ENCODE measurements at regions not wholly inside any gene's neighbourhood (a gene's known extent, or its start where the extent isn't known, plus 50 kb on each side); places are given as distances from the start of the nearest gene placed in this dataset.

GRCh38 chr2:131656816-131657633 is 129.3 kb downstream of the CCDC74A start:
- TF ChIP-seq, protein P1, sequence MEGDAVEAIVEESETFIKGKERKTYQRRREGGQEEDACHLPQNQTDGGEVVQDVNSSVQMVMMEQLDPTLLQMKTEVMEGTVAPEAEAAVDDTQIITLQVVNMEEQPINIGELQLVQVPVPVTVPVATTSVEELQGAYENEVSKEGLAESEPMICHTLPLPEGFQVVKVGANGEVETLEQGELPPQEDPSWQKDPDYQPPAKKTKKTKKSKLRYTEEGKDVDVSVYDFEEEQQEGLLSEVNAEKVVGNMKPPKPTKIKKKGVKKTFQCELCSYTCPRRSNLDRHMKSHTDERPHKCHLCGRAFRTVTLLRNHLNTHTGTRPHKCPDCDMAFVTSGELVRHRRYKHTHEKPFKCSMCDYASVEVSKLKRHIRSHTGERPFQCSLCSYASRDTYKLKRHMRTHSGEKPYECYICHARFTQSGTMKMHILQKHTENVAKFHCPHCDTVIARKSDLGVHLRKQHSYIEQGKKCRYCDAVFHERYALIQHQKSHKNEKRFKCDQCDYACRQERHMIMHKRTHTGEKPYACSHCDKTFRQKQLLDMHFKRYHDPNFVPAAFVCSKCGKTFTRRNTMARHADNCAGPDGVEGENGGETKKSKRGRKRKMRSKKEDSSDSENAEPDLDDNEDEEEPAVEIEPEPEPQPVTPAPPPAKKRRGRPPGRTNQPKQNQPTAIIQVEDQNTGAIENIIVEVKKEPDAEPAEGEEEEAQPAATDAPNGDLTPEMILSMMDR (optimal IDR thresholded peaks at IDR 0.05 in 1 of 3, IDR thresholded peaks at IDR 0.05 in 1 of 3, conservative IDR thresholded peaks at IDR 0.05 in 1 of 3; ENCODE audit: extremely low read depth in 1 of 3, insufficient read depth in 2 of 3, low read length in 3 of 3) = no peak
- TF ChIP-seq EZH2 (IDR thresholded peaks at IDR 0.05; ENCODE audit: low read length) = no peak
- Histone ChIP-seq H3K4me2 (ENCODE audit: control insufficient read depth, extremely low read depth, insufficient read depth, low read depth, low read length) (no peak overlapping the region), H2AFZ (ENCODE audit: control insufficient read depth, low read length) (no peak overlapping the region), H3K9me3 (ENCODE audit: control insufficient read depth, low read depth, low read length) (no peaks in the 10 kb centered on the region), H3K4me1 (ENCODE audit: control insufficient read depth, extremely low read depth, insufficient read depth, low read length) (peaks cover 7% of the 10 kb centered on the region), H3K36me3 (ENCODE audit: control insufficient read depth in 2 of 2, extremely low read depth in 1 of 2, insufficient read depth in 2 of 2, low read length in 2 of 2) (no peaks in the 10 kb centered on the region), H4K20me1 (ENCODE audit: control insufficient read depth, extremely low read depth, insufficient read depth, low read length) (no peaks in the 10 kb centered on the region), H3K79me2 (ENCODE audit: control insufficient read depth, insufficient read depth, low read length) (no peaks in the 10 kb centered on the region), H3K27ac (ENCODE audit: control insufficient read depth, insufficient read depth, low read length) (no peak overlapping the region), H3K9ac (ENCODE audit: control insufficient read depth, extremely low read depth, insufficient read depth, low read length) (no peak overlapping the region), H3K27me3 (ENCODE audit: control insufficient read depth, extremely low read depth, insufficient read depth, low read length) (no peaks in the 10 kb centered on the region), H3K4me3 (ENCODE audit: control insufficient read depth in 2 of 3, extremely low read depth in 1 of 3, insufficient read depth in 2 of 3, low read depth in 1 of 3, low read length in 3 of 3) (no peak overlapping the region), H3K9me1 (ENCODE audit: control insufficient read depth, extremely low read depth, insufficient read depth, low read length) (no peaks in the 10 kb centered on the region)
- dilution Hi-C loops (cut with MboI; ENCODE audit: extremely low pct_ligation_motif_present, low sequenced_read_pairs) = no loop called here
- DNase-seq (ENCODE audit: low read depth, low spot score) (no peak), FAIRE-seq (no peak)

DNA sequence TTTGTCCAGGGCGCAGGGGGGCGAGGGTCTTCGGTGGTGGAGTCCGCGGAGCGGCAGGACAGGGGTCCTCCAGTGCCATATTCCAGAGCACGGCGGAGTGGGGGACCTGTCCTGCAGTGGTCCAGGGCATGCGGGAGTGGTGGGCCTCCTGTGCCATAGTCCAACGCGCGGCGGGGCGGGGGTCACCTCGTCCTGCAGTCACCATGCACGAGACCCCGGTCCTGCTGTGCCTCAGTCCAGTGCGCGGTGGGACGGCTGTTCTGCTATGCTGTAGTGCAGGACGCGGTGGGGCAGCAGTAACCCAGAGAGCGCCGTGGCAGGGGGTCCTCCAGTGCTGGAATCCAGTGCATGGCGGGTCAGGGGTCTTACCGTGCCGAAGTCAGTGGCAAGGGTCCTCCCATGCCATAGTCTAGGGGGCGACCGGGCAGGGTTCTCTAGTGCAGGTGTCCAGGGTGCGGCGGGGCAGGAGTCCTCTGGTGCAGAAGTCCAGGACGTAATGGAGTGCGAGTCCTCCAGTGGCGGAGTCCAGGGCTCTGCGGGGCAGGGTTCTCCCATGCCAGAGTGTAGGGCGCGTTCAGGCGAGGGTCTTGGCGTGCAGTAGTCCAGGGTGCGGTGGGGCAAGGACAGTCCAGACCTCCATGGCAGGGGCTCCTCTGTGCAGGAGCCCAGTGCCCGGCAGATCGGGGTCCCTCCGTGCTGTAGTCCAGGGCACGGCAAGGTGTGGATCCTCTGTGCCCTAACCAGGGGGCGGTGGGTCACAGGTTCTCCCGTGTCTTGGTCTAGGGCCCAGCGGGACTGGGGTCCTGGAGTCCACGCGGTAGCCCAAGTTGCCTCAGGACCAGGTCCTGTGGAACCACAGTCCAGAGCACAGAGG is 130.4 kb downstream of the CCDC74A start:
- Histone ChIP-seq H3K4me1 (ENCODE audit: control insufficient read depth, extremely low read depth, insufficient read depth, low read length) (peaks cover 12% of the 10 kb centered on the region), H3K9me3 (ENCODE audit: control insufficient read depth, low read depth, low read length) (no peaks in the 10 kb centered on the region), H3K9me1 (ENCODE audit: control insufficient read depth, extremely low read depth, insufficient read depth, low read length) (no peaks in the 10 kb centered on the region), H3K79me2 (ENCODE audit: control insufficient read depth, insufficient read depth, low read length) (no peaks in the 10 kb centered on the region), H3K4me3 (ENCODE audit: control insufficient read depth in 2 of 3, extremely low read depth in 1 of 3, insufficient read depth in 2 of 3, low read depth in 1 of 3, low read length in 3 of 3) (no peak overlapping the region), H3K9ac (ENCODE audit: control insufficient read depth, extremely low read depth, insufficient read depth, low read length) (no peak overlapping the region), H3K4me2 (ENCODE audit: control insufficient read depth, extremely low read depth, insufficient read depth, low read depth, low read length) (no peak overlapping the region), H3K27ac (ENCODE audit: control insufficient read depth, insufficient read depth, low read length) (no peak overlapping the region), H2AFZ (ENCODE audit: control insufficient read depth, low read length) (no peak overlapping the region), H3K27me3 (ENCODE audit: control insufficient read depth, extremely low read depth, insufficient read depth, low read length) (no peaks in the 10 kb centered on the region), H4K20me1 (ENCODE audit: control insufficient read depth, extremely low read depth, insufficient read depth, low read length) (no peaks in the 10 kb centered on the region), H3K36me3 (ENCODE audit: control insufficient read depth in 2 of 2, extremely low read depth in 1 of 2, insufficient read depth in 2 of 2, low read length in 2 of 2) (no peaks in the 10 kb centered on the region)
- FAIRE-seq (no peak), DNase-seq (ENCODE audit: low read depth, low spot score) (no peak)
- dilution Hi-C loops (cut with MboI; ENCODE audit: extremely low pct_ligation_motif_present, low sequenced_read_pairs) = no loop called here
- TF ChIP-seq, protein P1 (optimal IDR thresholded peaks at IDR 0.05 in 1 of 3, IDR thresholded peaks at IDR 0.05 in 1 of 3, conservative IDR thresholded peaks at IDR 0.05 in 1 of 3; ENCODE audit: extremely low read depth in 1 of 3, insufficient read depth in 2 of 3, low read length in 3 of 3) = no peak
- no peak for TF ChIP-seq EZH2 (IDR thresholded peaks at IDR 0.05; ENCODE audit: low read length)
